Medulla oblongata (tissue), 1 donor: ENCODE measurements at regions not wholly inside any gene's neighbourhood (a gene's known extent, or its start where the extent isn't known, plus 50 kb on each side); places are given as distances from the start of the nearest gene placed in this dataset.

Source experiments
- DNase-seq: peaks from one replicate; pipeline ENCODE4 v3.0.0-alpha.2; 2015; ENCODE audit errors: extremely low spot score

GRCh38 chr18:71899707-71900472 is 644.3 kb downstream of the CBLN2 start:
- no peak for DNase-seq

- no peak for DNase-seq
Measured at GRCh38 chr18:71899183-71899582, 645.0 kb downstream of the CBLN2 start.

- DNase-seq = no peak
Measured at GRCh38 chr18:71887509-71887908, 656.6 kb downstream of the CBLN2 start.

- DNase-seq = no peak
Measured at GRCh38 chr18:71878226-71878625, 665.9 kb downstream of the CBLN2 start.

- no peak for DNase-seq
Measured at GRCh38 chr18:71873695-71874094, 670.4 kb downstream of the CBLN2 start.

GRCh38 chr18:71865888-71866287 is 678.3 kb downstream of the CBLN2 start:
- DNase-seq = no peak

- no peak for DNase-seq
Measured at GRCh38 chr18:71850602-71851001, 693.5 kb downstream of the CBLN2 start.

- DNase-seq = no peak
Measured at GRCh38 chr18:71849407-71849806, 694.7 kb downstream of the CBLN2 start.

- DNase-seq = no peak
Measured at GRCh38 chr18:71846716-71847115, 697.4 kb downstream of the CBLN2 start.

GRCh38 chr18:71844814-71845213 is 699.3 kb downstream of the CBLN2 start:
- DNase-seq = no peak

- no peak for DNase-seq
Measured at GRCh38 chr18:71842666-71843065, 701.5 kb downstream of the CBLN2 start.

GRCh38 chr18:71837547-71837946 is 706.6 kb downstream of the CBLN2 start:
- no peak for DNase-seq

GRCh38 chr18:71832946-71833617 is 711.1 kb downstream of the CBLN2 start:
- no peak for DNase-seq

GRCh38 chr18:71831039-71831438 is 713.1 kb downstream of the CBLN2 start:
- no peak for DNase-seq

GRCh38 chr18:71827301-71827700 is 716.8 kb downstream of the CBLN2 start:
- no peak for DNase-seq

GRCh38 chr18:71815305-71815704 is 728.8 kb downstream of the CBLN2 start:
- DNase-seq = no peak

GRCh38 chr18:71809711-71810110 is 734.4 kb downstream of the CBLN2 start:
- no peak for DNase-seq

- DNase-seq = no peak
Measured at GRCh38 chr18:71808616-71809015, 735.5 kb downstream of the CBLN2 start.

- no peak for DNase-seq
Measured at GRCh38 chr18:71807586-71807985, 736.6 kb downstream of the CBLN2 start.

GRCh38 chr18:71798986-71799673 is 745.0 kb downstream of the CBLN2 start:
- no peak for DNase-seq

- no peak for DNase-seq
Measured at GRCh38 chr18:71797554-71797953, 746.6 kb downstream of the CBLN2 start.

- no peak for DNase-seq
Measured at GRCh38 chr18:71784777-71785176, 759.4 kb downstream of the CBLN2 start.

GRCh38 chr18:71760541-71760940 is 783.6 kb downstream of the CBLN2 start:
- DNase-seq = no peak
